ENCODE measurements at regions not wholly inside any gene's neighbourhood (a gene's known extent, or its start where the extent isn't known, plus 50 kb on each side); places are given as distances from the start of the nearest gene placed in this dataset.
"Not testable (repeated sequence)": the region's sequence is repeated elsewhere in the genome, so short reads cannot be mapped to it uniquely, and the experiment has no call there.

GRCh38 chr6:40666530-40666929 lies 79.4 kb upstream of the LRFN2 start:
- no peak for TF ChIP-seq CTCF (IDR thresholded peaks at IDR 0.05; ENCODE audit: low read depth, low read length, missing control alignments)
- no peak for DNase-seq (ENCODE audit: low read depth)
- in situ Hi-C loops (cut with HindIII; ENCODE audit: low sequenced_read_pairs): no loop called here
- H3K4me3 ChIP-seq (ENCODE audit: low read depth, low read length): no peak overlapping the region

GRCh38 chr6:40661726-40662125 lies 74.6 kb upstream of the LRFN2 start:
- no peak overlapping the region for H3K4me3 ChIP-seq (ENCODE audit: low read depth, low read length)
- in situ Hi-C loops (cut with HindIII; ENCODE audit: low sequenced_read_pairs): no loop called here
- TF ChIP-seq CTCF (IDR thresholded peaks at IDR 0.05; ENCODE audit: low read depth, low read length, missing control alignments): no peak
- DNase-seq (ENCODE audit: low read depth): no peak

- not testable (repeated sequence) for DNase-seq (ENCODE audit: low read depth); H3K4me3 ChIP-seq (ENCODE audit: low read depth, low read length)
- in situ Hi-C loops (cut with HindIII; ENCODE audit: low sequenced_read_pairs): loop anchor here (5.0 kb wide), 1 partner anchor 36 kb away; no protein-coding TSS in a partner anchor
These were observed 69.6 kb upstream of the LRFN2 start for GRCh38 chr6:40656772-40657171.

GRCh38 chr6:40654828-40655227 lies 67.7 kb upstream of the LRFN2 start:
- H3K4me3 ChIP-seq (ENCODE audit: low read depth, low read length): no peak overlapping the region
- in situ Hi-C loops (cut with HindIII; ENCODE audit: low sequenced_read_pairs): loop anchor here (5.0 kb wide), 1 partner anchor 37 kb away; no protein-coding TSS in a partner anchor
- no peak for DNase-seq (ENCODE audit: low read depth)
- TF ChIP-seq CTCF (IDR thresholded peaks at IDR 0.05; ENCODE audit: low read depth, low read length, missing control alignments): no peak

- no peak for TF ChIP-seq CTCF (IDR thresholded peaks at IDR 0.05; ENCODE audit: low read depth, low read length, missing control alignments)
- no peak for DNase-seq (ENCODE audit: low read depth)
- in situ Hi-C loops (cut with HindIII; ENCODE audit: low sequenced_read_pairs): loop anchor here (5.0 kb wide), 1 partner anchor 33 kb away; no protein-coding TSS in a partner anchor
- H3K4me3 ChIP-seq (ENCODE audit: low read depth, low read length): no peak overlapping the region
These were observed 57.9 kb upstream of the LRFN2 start for GRCh38 chr6:40645043-40645442.

GRCh38 chr6:40642837-40643236 lies 55.7 kb upstream of the LRFN2 start:
- in situ Hi-C loops (cut with HindIII; ENCODE audit: low sequenced_read_pairs): no loop called here
- TF ChIP-seq CTCF (IDR thresholded peaks at IDR 0.05; ENCODE audit: low read depth, low read length, missing control alignments): no peak

GRCh38 chr6:40642190-40642589 lies 55.0 kb upstream of the LRFN2 start:
- TF ChIP-seq CTCF (IDR thresholded peaks at IDR 0.05; ENCODE audit: low read depth, low read length, missing control alignments): no peak
- in situ Hi-C loops (cut with HindIII; ENCODE audit: low sequenced_read_pairs): no loop called here
- no peak overlapping the region for H3K4me3 ChIP-seq (ENCODE audit: low read depth, low read length)
- DNase-seq (ENCODE audit: low read depth): no peak

More at GRCh38 chr6:40642837-40643236, 55.7 kb upstream of the LRFN2 start:
- no peak overlapping the region for H3K4me3 ChIP-seq (ENCODE audit: low read depth, low read length)
- DNase-seq (ENCODE audit: low read depth): no peak

All from astrocyte of the cerebellum (primary cell).